ENCODE measurements at regions not wholly inside any gene's neighbourhood (a gene's known extent, or its start where the extent isn't known, plus 50 kb on each side); places are given as distances from the start of the nearest gene placed in this dataset.

- TF ChIP-seq CTCF (IDR thresholded peaks at IDR 0.05) (no peak), POLR2A (IDR thresholded peaks at IDR 0.05) (no peak)
Observed at GRCh38 chr7:72492461-72493065, 80.4 kb upstream of the CALN1 start.

All from right lobe of liver (tissue), 4 donors.